GM21619 (cell line): ENCODE measurements at regions not wholly inside any gene's neighbourhood (a gene's known extent, or its start where the extent isn't known, plus 50 kb on each side); places are given as distances from the start of the nearest gene placed in this dataset.

Experiments used
- ATAC-seq: cut with Tn5 transposase; IDR thresholded peaks from one replicate; pipeline ENCODE4 v1.9.1; 2021; ENCODE audit not compliant: unreplicated experiment

DNA sequence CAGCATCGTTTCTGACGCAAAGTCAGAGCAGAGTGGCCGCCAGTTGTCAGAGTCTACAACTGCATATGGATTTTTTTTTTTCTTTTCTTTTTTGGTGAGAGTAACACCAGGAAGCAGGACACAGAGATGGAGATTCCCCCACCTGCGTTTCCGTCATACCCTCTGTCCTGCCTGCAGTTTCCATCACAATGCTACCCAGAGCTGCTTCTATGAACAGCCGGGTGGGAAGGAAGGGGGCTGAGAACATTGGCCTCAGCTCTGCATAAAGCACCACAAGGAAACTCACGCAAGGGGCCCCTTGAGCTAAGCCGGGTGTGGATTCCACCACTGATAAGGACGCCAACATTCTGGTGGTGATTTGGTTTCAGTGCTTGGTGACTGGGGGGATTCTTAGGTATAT, 183.5 kb upstream of the AFDN start:
- no peak for ATAC-seq

- ATAC-seq, result no peak
Measured at GRCh38 chr6:167643716-167644115, 183.0 kb upstream of the AFDN start.

DNA sequence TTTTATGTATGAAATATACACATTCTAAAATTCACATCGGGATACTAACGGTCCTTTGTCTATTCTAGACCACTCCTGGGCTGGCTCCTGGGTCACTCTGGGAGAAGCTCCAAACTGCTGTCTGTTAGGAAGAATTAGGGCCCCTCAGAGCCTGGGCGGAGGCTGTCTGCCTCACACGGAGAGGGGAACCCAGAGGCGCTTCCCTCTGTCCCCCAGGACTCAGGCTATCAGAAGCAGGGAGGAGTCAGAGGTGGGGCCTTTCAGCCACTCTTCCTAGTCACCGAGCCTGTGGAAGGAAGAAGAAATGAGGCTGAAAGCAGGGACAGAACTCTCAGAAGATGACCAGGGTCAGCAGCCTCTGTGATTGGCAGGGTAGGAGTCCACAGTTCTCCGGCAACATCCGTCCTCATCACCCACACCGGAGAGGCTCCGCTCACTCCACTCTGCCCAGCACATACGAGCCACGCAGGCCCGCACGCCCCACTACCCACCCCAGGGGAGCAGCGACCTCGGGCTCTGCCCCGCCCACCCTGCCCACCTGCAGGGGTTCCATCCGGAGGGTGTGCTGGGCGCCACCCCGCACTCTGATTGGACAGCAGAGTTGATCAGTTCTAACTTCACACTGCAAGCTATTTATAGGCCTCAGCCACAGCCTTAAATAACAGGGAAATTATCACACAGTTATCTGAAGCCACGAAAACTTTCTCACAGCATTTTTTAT, 182.1 kb upstream of the AFDN start:
- no peak for ATAC-seq

DNA sequence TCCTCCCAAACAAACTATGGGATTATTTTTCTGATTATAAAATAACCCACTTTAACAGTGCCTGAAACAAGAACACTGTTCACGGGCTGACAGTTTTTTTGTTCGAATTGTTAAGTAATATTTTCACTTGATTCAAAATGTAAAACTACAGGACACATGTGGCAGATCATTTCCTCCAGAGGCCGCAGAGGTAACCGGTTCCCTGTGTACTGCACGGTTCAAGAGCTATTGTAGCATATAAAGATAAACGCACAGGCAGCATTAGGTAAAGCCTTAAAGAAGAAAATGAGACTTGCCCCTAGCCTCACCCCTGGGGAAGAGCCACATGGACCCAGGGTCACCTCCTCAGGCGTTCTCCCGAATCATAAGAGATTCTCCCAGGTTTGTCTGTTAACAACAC, 181.3 kb upstream of the AFDN start:
- ATAC-seq, result no peak

GRCh38 chr6:167647306-167647705, 179.4 kb upstream of the AFDN start:
- ATAC-seq, result no peak

GRCh38 chr6:167647737-167648470, 178.8 kb upstream of the AFDN start:
- ATAC-seq, result no peak

DNA sequence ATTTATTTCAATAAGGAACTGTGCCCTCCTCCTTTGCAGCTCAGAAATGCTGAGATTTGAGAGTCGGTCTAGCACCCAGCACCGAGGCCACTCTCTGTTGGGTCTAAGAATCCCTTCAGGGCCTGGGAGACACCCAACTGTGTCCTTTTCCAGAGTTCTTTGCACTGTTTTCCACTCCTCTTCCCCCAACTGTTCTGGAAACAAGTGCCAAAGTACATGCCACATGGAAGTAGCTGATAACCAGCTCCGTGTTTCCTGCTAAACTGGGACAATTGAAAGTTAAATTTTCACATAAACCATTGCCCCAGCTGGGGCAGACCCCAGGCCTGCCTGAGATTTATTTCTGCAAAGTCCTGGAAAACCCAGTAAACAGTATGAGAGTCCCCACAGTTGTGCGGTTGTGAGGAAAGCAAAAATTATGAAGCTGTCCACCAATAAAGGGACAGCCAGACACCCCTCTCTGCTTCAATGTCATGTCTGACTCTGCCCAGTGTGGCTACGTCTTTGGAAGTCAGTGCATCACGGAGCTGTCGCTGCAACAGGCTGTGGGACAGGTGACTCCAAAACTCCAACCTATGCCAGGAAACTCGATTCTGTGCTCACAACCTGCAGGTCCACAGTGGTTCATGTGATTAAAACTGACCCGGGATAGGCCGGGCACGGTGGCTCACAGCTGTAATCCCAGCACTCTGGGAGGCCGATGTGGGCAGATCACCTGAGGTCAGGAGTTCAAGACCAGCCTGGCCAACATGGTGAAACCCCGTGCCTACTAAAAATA, 178.0 kb upstream of the AFDN start:
- ATAC-seq, result no peak

DNA sequence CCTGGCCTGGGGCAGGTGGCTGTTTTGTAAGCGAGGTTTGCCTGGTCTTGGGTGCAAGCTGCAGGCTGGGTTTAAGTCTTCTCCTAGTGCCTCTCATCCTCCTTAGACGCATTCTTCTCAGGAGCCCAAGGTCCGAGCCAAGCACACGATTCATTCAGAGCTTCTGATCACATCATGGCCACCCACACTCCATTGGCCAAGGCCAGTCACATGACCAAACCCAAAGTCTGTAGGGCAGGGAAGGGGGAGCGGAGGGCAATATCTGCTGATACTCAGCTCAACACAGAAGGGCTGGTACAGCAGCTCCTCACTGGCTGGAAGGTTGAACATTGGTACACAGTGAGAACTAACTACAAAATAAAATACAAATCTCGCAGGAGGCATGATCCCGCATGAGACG, 177.2 kb upstream of the AFDN start:
- no peak for ATAC-seq

DNA sequence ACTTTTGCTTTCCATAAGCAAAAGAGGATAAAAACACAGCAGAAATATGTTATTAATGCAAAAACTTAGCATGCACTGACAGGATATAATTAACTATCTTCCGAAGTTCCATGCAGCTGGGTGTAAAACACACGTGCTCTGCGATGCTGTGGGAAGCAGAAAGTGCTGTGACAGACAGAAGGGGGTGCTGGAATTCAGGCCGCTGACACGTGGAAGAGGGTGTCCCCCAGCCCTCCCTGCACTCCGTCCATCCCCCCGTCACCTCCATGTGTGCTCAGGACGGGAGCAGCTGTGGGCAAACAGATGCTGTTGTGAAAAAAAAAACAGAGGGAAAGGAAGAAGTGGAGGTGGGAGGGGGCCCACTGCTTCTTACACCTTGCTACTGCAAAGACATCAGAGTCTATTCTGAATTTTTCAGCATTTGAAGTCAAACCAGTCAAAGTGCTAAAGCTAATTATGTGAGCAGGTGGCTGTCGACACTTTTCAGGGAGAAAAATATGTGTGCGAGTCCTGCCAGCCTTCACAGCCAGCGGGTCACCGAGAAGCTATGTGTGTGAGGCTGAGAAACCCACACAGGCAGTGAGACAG, 175.9 kb upstream of the AFDN start:
- no peak for ATAC-seq

- ATAC-seq, result no peak
Measured at GRCh38 chr6:167651318-167652041, 175.2 kb upstream of the AFDN start.

DNA sequence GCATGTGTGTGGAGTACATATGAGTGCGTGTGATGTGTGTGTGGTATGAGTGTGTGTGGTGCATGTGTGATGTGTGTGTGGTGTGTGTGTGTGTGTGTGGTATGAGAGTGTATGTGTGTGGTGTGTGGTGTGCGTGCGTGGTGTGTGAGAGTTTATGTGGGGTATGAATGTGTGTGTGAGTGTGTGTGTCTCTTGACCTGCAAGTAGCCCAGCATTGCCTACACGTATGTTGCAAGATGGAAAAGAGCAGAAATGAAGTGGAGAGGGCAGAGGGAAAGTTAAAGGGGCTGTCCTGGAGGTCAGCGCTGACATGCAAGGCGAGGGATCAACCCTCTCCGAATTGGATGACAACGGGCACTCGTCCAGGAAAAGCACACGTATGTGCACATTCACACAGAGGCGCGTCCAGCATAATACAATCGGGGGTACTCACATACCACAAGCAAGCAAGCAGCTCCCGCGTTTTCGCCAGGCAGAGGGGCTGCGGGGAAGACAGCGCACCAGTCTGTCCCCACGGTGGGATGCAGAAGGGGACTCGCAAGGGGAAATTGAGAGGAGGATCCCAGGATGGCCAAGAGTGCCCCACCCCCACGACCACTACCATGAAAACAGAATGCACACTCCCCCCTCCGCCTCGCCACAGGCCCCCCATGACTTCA, 174.5 kb upstream of the AFDN start:
- ATAC-seq, result no peak

- no peak for ATAC-seq
Measured at GRCh38 chr6:167652701-167653095, 174.0 kb upstream of the AFDN start.

GRCh38 chr6:167653561-167653960, 173.2 kb upstream of the AFDN start:
- no peak for ATAC-seq

DNA sequence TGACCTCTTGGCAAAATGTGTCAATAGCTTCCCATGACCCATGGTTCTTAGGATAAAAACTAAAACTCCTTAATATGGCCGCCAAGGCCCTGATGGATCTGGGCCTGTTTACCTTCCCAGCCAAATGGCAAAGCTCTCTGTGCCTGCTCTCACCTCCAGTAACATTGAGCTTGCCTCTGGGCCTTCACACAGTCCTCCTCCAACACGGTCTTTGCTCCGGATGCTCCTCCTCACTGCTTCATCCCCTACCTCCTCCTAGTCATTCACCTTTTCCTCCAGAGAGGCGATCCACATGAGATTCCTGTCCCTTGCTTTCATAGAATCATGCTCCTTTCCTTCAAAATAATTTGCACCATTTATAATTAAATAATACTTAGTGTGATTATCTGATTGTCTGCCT, 172.3 kb upstream of the AFDN start:
- no peak for ATAC-seq

GRCh38 chr6:167655174-167655821, 171.4 kb upstream of the AFDN start:
- no peak for ATAC-seq

DNA sequence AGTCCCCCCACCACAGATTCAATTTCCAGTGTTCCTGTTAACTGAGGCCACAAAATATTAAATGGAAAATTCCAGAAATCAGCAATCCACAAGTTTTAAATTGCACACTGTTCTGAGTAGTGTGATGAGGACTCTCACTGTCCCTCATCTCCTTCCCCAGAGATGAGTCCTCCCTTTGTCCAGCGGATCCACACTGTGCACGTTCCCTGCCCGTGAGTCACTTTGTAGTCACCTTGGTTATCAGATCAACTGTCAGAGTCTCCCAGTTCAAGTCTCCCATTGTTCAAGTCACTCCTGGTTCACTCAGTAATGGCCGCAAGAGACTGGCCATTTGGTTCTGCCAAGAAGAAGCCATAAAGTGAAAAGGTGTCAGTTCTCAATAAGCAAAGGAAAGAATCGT, 168.6 kb upstream of the AFDN start:
- no peak for ATAC-seq

DNA sequence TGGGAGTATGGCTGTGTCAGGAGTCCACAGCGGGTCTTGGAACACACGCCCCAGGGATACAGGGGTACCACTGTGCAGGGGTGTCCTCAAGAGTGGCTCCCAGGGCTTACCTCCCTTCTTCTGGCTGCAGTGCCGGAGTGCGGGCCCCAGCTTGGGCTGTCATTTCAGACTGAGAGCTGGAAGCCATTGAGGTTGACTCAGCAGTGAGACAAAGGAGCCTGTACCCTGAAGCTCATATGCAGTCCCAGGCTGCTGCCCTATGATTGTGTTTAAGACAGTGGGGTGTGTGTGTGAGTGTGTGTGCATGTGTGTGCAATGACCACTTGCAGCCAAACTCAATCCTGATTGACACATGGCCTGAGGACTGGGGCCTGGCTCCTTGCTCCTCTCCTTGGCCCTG, 167.7 kb upstream of the AFDN start:
- no peak for ATAC-seq

- no peak for ATAC-seq
Measured at GRCh38 chr6:167660424-167660823, 166.3 kb upstream of the AFDN start.

GRCh38 chr6:167660944-167661551, 165.7 kb upstream of the AFDN start:
- no peak for ATAC-seq
